GM12865 (cell line): ENCODE measurements at regions not wholly inside any gene's neighbourhood (a gene's known extent, or its start where the extent isn't known, plus 50 kb on each side); places are given as distances from the start of the nearest gene placed in this dataset.

Source experiments
- DNase-seq: peaks from one replicate; pipeline ENCODE4 v3.0.0; 2010; ENCODE audit warnings: low read depth
- H3K4me3 ChIP-seq: 2 replicates; pipeline ENCODE4 v1.5.1; 2011; ENCODE audit warnings: mild to moderate bottlenecking, low read depth, low read length, control low read depth
- CTCF ChIP-seq: IDR thresholded peaks from 2 replicates; pipeline ENCODE4 v1.5.1; 2011; ENCODE audit warnings: low read length, control low read depth, low read depth, inconsistent platforms; ENCODE audit not compliant: insufficient read depth; ENCODE audit errors: missing control alignments

GRCh38 chr6:40288919-40289318, 298.2 kb downstream of the LRFN2 start:
- no peak for DNase-seq
- no peak overlapping the region for H3K4me3 ChIP-seq
- no peak for TF ChIP-seq CTCF

- no peak for TF ChIP-seq CTCF
- no peak overlapping the region for H3K4me3 ChIP-seq
- DNase-seq: no peak
These were observed 299.8 kb downstream of the LRFN2 start for GRCh38 chr6:40287296-40287850.

GRCh38 chr6:40286721-40287120, 300.4 kb downstream of the LRFN2 start:
- DNase-seq: no peak
- TF ChIP-seq CTCF: no peak
- no peak overlapping the region for H3K4me3 ChIP-seq

- no peak for TF ChIP-seq CTCF
- DNase-seq: no peak
- no peak overlapping the region for H3K4me3 ChIP-seq
These were observed 301.2 kb downstream of the LRFN2 start for GRCh38 chr6:40285996-40286395.

GRCh38 chr6:40285535-40285934, 301.6 kb downstream of the LRFN2 start:
- DNase-seq: no peak
- H3K4me3 ChIP-seq: no peak overlapping the region
- TF ChIP-seq CTCF: no peak

GRCh38 chr6:40282986-40283385, 304.2 kb downstream of the LRFN2 start:
- TF ChIP-seq CTCF: no peak
- no peak for DNase-seq
- no peak overlapping the region for H3K4me3 ChIP-seq

GRCh38 chr6:40281402-40281801, 305.8 kb downstream of the LRFN2 start:
- no peak for TF ChIP-seq CTCF
- no peak overlapping the region for H3K4me3 ChIP-seq
- DNase-seq: no peak
